ENCODE measurements at regions not wholly inside any gene's neighbourhood (a gene's known extent, or its start where the extent isn't known, plus 50 kb on each side); places are given as distances from the start of the nearest gene placed in this dataset.

DNA sequence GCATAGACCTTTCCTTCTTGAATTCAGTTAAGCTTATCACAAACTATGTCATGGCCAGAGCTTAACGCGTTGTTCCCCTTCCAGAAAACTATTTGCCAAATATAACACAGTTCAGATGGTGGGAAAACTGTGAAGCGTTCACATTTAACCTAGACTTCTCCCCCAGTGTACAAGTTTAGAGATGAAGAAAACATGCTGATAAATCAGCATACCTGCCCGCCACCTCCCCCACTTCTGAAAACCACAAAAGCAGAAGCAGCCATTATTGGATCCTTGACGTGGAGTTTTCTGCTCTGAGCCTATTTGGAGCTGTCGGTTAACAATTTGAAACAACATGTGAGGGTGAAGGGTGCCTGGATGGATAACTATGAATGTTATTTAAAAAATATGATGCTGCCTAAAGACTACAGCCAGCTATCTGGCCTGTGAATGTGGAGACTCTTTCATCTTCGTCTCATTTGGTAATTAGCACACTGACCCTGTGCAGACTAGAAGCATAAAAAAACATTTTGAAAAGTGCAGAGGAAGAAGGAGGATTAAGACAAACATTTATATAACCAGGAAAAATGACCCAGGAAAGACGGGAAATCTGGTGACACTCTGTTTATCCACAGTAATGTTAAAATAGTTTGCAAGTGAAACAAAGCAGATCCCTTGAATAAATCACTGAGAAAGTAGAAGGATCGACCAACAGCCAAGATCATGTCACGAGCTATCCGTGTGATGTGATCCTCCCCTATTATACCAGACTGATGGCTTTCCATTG is 408.2 kb downstream of the AEBP2 start:
- H3K27me3 ChIP-seq (ENCODE audit: low read depth, low read length): no peaks in the 10 kb centered on the region
- peak overlapping the region; percentile 67 for H3K4me2 ChIP-seq (ENCODE audit: low read length)
- peaks cover 11% of the 10 kb centered on the region; the same call in 1 of the 2 replicates for H3K9me3 ChIP-seq (ENCODE audit: insufficient read depth, low read length)
- H3K79me2 ChIP-seq (ENCODE audit: low read length): no peaks in the 10 kb centered on the region
- no peaks in the 10 kb centered on the region for H4K20me1 ChIP-seq (ENCODE audit: insufficient read depth, low read length)
- H3K36me3 ChIP-seq (replicated peaks; ENCODE audit: low read depth, low read length): no peaks in the 10 kb centered on the region
- TF ChIP-seq, protein P1, sequence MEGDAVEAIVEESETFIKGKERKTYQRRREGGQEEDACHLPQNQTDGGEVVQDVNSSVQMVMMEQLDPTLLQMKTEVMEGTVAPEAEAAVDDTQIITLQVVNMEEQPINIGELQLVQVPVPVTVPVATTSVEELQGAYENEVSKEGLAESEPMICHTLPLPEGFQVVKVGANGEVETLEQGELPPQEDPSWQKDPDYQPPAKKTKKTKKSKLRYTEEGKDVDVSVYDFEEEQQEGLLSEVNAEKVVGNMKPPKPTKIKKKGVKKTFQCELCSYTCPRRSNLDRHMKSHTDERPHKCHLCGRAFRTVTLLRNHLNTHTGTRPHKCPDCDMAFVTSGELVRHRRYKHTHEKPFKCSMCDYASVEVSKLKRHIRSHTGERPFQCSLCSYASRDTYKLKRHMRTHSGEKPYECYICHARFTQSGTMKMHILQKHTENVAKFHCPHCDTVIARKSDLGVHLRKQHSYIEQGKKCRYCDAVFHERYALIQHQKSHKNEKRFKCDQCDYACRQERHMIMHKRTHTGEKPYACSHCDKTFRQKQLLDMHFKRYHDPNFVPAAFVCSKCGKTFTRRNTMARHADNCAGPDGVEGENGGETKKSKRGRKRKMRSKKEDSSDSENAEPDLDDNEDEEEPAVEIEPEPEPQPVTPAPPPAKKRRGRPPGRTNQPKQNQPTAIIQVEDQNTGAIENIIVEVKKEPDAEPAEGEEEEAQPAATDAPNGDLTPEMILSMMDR (IDR thresholded peaks at IDR 0.05; ENCODE audit: low read depth, low read length): no peak
- TF ChIP-seq EZH2phosphoT487 (IDR thresholded peaks at IDR 0.05; ENCODE audit: low read depth): no peak
- peaks cover 37% of the 10 kb centered on the region for H3K4me1 ChIP-seq (ENCODE audit: low read length)
- H2AFZ ChIP-seq (ENCODE audit: low read depth, low read length): peak overlapping the region; percentile 27; the same call in 1 of the 2 replicates
- H3K9ac ChIP-seq (ENCODE audit: low read length): peak overlapping the region; percentile 25
- no peak overlapping the region for H3K27ac ChIP-seq (ENCODE audit: low read length)
- peak overlapping the region; percentile 44 for H3K4me3 ChIP-seq (ENCODE audit: low read length)

DNA sequence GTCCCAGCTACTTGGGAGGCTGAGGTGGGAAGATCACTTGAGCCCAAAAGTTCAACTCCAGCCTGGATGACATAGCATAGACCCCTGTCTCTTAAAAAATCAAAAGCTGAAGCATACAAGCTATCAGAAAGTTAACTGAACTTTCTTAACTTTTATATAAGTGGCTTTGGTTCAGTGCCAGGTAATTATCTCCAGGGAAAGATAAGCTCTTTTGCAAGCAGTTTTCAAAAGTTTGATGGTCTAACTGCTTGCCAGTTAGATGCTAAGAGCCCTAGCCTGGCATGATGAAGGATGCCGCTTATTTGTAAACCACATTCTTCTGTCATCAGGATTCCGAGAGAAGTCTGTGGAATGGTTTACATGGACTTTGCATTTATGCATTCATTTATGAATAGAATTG is 409.1 kb downstream of the AEBP2 start:
- H3K9ac ChIP-seq (ENCODE audit: low read length): no peak overlapping the region
- H3K27ac ChIP-seq (ENCODE audit: low read length): no peak overlapping the region
- no peak overlapping the region for H2AFZ ChIP-seq (ENCODE audit: low read depth, low read length)
- peaks cover 37% of the 10 kb centered on the region for H3K4me1 ChIP-seq (ENCODE audit: low read length)
- H3K4me3 ChIP-seq (ENCODE audit: low read length): no peak overlapping the region
- H3K36me3 ChIP-seq (replicated peaks; ENCODE audit: low read depth, low read length): no peaks in the 10 kb centered on the region
- TF ChIP-seq, protein P1 (IDR thresholded peaks at IDR 0.05; ENCODE audit: low read depth, low read length): no peak
- TF ChIP-seq EZH2phosphoT487 (IDR thresholded peaks at IDR 0.05; ENCODE audit: low read depth): no peak
- peaks cover 11% of the 10 kb centered on the region; the same call in 1 of the 2 replicates for H3K9me3 ChIP-seq (ENCODE audit: insufficient read depth, low read length)
- H3K79me2 ChIP-seq (ENCODE audit: low read length): no peaks in the 10 kb centered on the region
- H3K4me2 ChIP-seq (ENCODE audit: low read length): no peak overlapping the region
- H4K20me1 ChIP-seq (ENCODE audit: insufficient read depth, low read length): no peaks in the 10 kb centered on the region
- no peaks in the 10 kb centered on the region for H3K27me3 ChIP-seq (ENCODE audit: low read depth, low read length)

DNA sequence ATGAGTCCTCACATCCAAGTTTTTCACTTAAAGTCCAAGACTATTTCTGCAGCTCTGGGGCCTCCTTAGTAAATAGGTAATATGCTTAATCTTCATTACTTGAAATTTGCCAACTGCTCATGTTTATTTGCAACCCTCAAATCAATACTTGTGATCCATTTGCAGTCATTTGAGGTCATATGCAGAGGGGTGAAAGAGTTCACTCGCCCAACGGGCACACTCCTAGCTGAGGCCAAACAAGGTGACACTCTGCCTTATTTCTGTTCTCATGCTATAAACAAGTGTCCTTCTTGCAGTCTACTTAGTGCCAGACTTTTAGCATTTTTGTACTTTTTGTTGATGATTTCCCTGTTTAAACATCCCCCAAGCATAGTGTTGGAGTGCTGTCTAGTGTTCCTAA is 409.9 kb downstream of the AEBP2 start:
- no peaks in the 10 kb centered on the region for H4K20me1 ChIP-seq (ENCODE audit: insufficient read depth, low read length)
- no peaks in the 10 kb centered on the region for H3K79me2 ChIP-seq (ENCODE audit: low read length)
- H3K9me3 ChIP-seq (ENCODE audit: insufficient read depth, low read length): peaks cover 11% of the 10 kb centered on the region; the same call in 1 of the 2 replicates
- no peak overlapping the region for H3K27ac ChIP-seq (ENCODE audit: low read length)
- H3K4me1 ChIP-seq (ENCODE audit: low read length): peaks cover 31% of the 10 kb centered on the region
- TF ChIP-seq EZH2phosphoT487 (IDR thresholded peaks at IDR 0.05; ENCODE audit: low read depth): no peak
- TF ChIP-seq, protein P1 (IDR thresholded peaks at IDR 0.05; ENCODE audit: low read depth, low read length): no peak
- no peaks in the 10 kb centered on the region for H3K27me3 ChIP-seq (ENCODE audit: low read depth, low read length)
- H3K9ac ChIP-seq (ENCODE audit: low read length): no peak overlapping the region
- no peaks in the 10 kb centered on the region for H3K36me3 ChIP-seq (replicated peaks; ENCODE audit: low read depth, low read length)
- H3K4me3 ChIP-seq (ENCODE audit: low read length): no peak overlapping the region
- H2AFZ ChIP-seq (ENCODE audit: low read depth, low read length): no peak overlapping the region
- no peak overlapping the region for H3K4me2 ChIP-seq (ENCODE audit: low read length)

DNA sequence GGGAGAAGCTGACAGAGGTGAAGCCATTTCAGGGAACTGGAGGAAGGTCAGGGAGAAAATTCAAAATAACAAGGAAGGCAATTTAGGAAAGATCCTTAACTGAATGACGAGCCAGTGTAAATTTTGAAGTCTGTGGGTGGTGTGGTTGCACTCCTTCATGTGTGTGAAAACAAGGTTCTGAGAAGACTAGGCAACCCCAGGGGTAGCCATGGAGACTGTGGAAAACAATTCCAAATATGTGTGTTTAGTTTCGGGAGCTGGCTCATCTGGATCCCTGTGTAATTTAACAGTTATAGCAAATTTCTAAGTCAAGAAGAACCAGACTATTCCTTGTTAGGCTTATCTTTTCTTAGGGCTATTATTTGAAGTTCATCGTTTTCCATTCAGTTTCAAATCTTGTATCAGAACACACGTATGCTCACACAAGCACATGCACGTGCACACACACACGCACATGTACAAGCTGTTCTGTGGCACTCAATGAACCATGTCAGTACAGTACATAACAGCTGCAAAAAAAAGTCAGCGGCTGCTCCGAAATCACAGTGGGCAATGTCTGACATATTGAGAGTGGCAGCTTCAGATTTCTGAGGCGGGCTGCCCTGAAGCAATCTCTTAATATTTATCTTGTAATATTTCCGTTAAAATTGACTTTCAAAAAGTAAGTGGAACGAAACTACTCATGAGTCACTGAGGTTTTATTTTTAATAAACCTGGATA is 411.2 kb downstream of the AEBP2 start:
- Histone ChIP-seq H2AFZ (ENCODE audit: low read depth, low read length) (no peak overlapping the region), H3K79me2 (ENCODE audit: low read length) (no peaks in the 10 kb centered on the region), H3K4me2 (ENCODE audit: low read length) (no peak overlapping the region), H3K27me3 (ENCODE audit: low read depth, low read length) (no peaks in the 10 kb centered on the region), H3K9me3 (ENCODE audit: insufficient read depth, low read length) (peaks cover 11% of the 10 kb centered on the region; the same call in 1 of the 2 replicates), H3K27ac (ENCODE audit: low read length) (no peak overlapping the region), H4K20me1 (ENCODE audit: insufficient read depth, low read length) (no peaks in the 10 kb centered on the region), H3K36me3 (replicated peaks; ENCODE audit: low read depth, low read length) (no peaks in the 10 kb centered on the region), H3K4me3 (ENCODE audit: low read length) (no peak overlapping the region), H3K9ac (ENCODE audit: low read length) (no peak overlapping the region), H3K4me1 (ENCODE audit: low read length) (peaks cover 28% of the 10 kb centered on the region)
- TF ChIP-seq, protein P1 (IDR thresholded peaks at IDR 0.05; ENCODE audit: low read depth, low read length): no peak
- no peak for TF ChIP-seq EZH2phosphoT487 (IDR thresholded peaks at IDR 0.05; ENCODE audit: low read depth)

Measured in OCI-LY3 (cell line).